ENCODE measurements at regions not wholly inside any gene's neighbourhood (a gene's known extent, or its start where the extent isn't known, plus 50 kb on each side); places are given as distances from the start of the nearest gene placed in this dataset.

- TF ChIP-seq CTCF (IDR thresholded peaks at IDR 0.05): no peak
- no peaks in the 10 kb centered on the region for H3K27me3 ChIP-seq
- H3K36me3 ChIP-seq: no peaks in the 10 kb centered on the region
- FAIRE-seq (no peak), DNase-seq (no peak), ATAC-seq (no peak)
- H3K4me3 ChIP-seq: no peak overlapping the region
- no peak overlapping the region for H3K27ac ChIP-seq
- 73 to 78% methylated on average over 8 of the region's 8 CpGs for WGBS, 2 donors
- H3K4me1 ChIP-seq: no peaks in the 10 kb centered on the region
- intact Hi-C loops (cut with DNase I): no loop called here
- no peaks in the 10 kb centered on the region for H3K9me3 ChIP-seq
These were observed 265.3 kb downstream of the CYP26B1 start for GRCh38 chr2:71882236-71882946.

GRCh38 chr2:71880846-71881610 is 266.6 kb downstream of the CYP26B1 start:
- DNase-seq (peak in 1 of 6 donors; percentile 48), ATAC-seq (peak; percentile 24 to 60 (median 32))
- H3K27ac ChIP-seq: no peak overlapping the region

GRCh38 chr2:71880287-71880686 is 267.4 kb downstream of the CYP26B1 start:
- intact Hi-C loops (cut with DNase I): no loop called here
- H3K27me3 ChIP-seq: no peaks in the 10 kb centered on the region
- DNase-seq (no peak), FAIRE-seq (no peak), ATAC-seq (no peak)
- no peak overlapping the region for H3K27ac ChIP-seq
- TF ChIP-seq CTCF (IDR thresholded peaks at IDR 0.05): no peak
- H3K4me1 ChIP-seq: no peaks in the 10 kb centered on the region
- H3K9me3 ChIP-seq: no peaks in the 10 kb centered on the region
- no peak overlapping the region for H3K4me3 ChIP-seq
- 86 to 91% methylated on average over 3 of the region's 3 CpGs for WGBS, 2 donors
- no peaks in the 10 kb centered on the region for H3K36me3 ChIP-seq

More at GRCh38 chr2:71880846-71881610, 266.6 kb downstream of the CYP26B1 start:
- WGBS, 2 donors: 89 to 93% methylated on average over 4 of the region's 4 CpGs
- Histone ChIP-seq H3K4me1 (no peaks in the 10 kb centered on the region), H3K36me3 (no peaks in the 10 kb centered on the region), H3K4me3 (no peak overlapping the region), H3K27me3 (no peaks in the 10 kb centered on the region), H3K9me3 (no peaks in the 10 kb centered on the region)
- FAIRE-seq: no peak
- no peak for TF ChIP-seq CTCF (IDR thresholded peaks at IDR 0.05)
- intact Hi-C loops (cut with DNase I): no loop called here

GRCh38 chr2:71879509-71880184 is 268.0 kb downstream of the CYP26B1 start:
- intact Hi-C loops (cut with DNase I): no loop called here
- no peaks in the 10 kb centered on the region for H3K9me3 ChIP-seq
- no peaks in the 10 kb centered on the region for H3K27me3 ChIP-seq
- H3K4me1 ChIP-seq: no peaks in the 10 kb centered on the region
- no peak for FAIRE-seq
- no peak for TF ChIP-seq CTCF (IDR thresholded peaks at IDR 0.05)
- no peaks in the 10 kb centered on the region for H3K36me3 ChIP-seq
- DNase-seq: no peak
- H3K4me3 ChIP-seq: no peak overlapping the region
- WGBS, 2 donors: 74 to 80% methylated on average over 12 to 13 of the region's 13 CpGs
- no peak for ATAC-seq
- no peak overlapping the region for H3K27ac ChIP-seq
